T-cell (primary cell): ENCODE measurements at regions not wholly inside any gene's neighbourhood (a gene's known extent, or its start where the extent isn't known, plus 50 kb on each side); places are given as distances from the start of the nearest gene placed in this dataset.

Source experiments
- ATAC-seq, 4 experiments: fragments of 200-7000 bp in 3 of 4; fragments of 150-1000 bp in 1 of 4; cut with Tn5 transposase; replicated peaks in 1 of 4; 1 replicate in 3 of 4; 2 replicates in 1 of 4; pipeline ENCODE4 v1.10.0; 2021; ENCODE audit warnings: moderate library complexity in 3 of 4, mild to moderate bottlenecking in 2 of 4, moderate number of reproducible peaks in 1 of 4
- CTCF ChIA-PET, 2 donors: fragments of 300-600 bp; sonication (Branson Sonifier 250); formaldehyde crosslinking; loops; one replicate each; lab custom pipeline; 2022; ENCODE audit warnings: antibody characterized with exemption in 2 of 2; lab: Charles Lee
- POLR2A ChIA-PET, 2 donors: fragments of 300-600 bp; sonication (Branson Sonifier 250); formaldehyde crosslinking; loops; one replicate each; lab custom pipeline; 2022; ENCODE audit warnings: antibody characterized with exemption in 2 of 2; lab: Charles Lee
- DNase-seq, 35 experiments: peaks; one replicate each; pipeline versions ENCODE4 v3.0.0 to v3.0.0-alpha.2; 2013 to 2023
- H3K27ac ChIP-seq: one replicate; pipeline ENCODE4 v1.5.1; 2013; ENCODE audit warnings: low read length
- H3K27me3 ChIP-seq, 2 experiments: replicated peaks in 1 of 2; 1 replicate in 1 of 2; 2 replicates in 1 of 2; pipeline versions ENCODE4 v1.6.1 to v1.7.0; 2013; ENCODE audit warnings: low read length in 1 of 2, mixed read lengths in 1 of 2; ENCODE audit not compliant: control insufficient read depth in 2 of 2, insufficient read depth in 2 of 2; ENCODE audit errors: extremely low read depth in 1 of 2
- H3K36me3 ChIP-seq, 2 donors: 1 replicate in 1 of 2; 2 replicates in 1 of 2; pipeline versions ENCODE4 v1.6.1 to v1.7.0; 2013; ENCODE audit warnings: low read length in 1 of 2; ENCODE audit not compliant: control insufficient read depth in 2 of 2, insufficient read depth in 1 of 2; ENCODE audit errors: extremely low read depth in 1 of 2
- H3K4me1 ChIP-seq, 2 experiments: 1 replicate in 1 of 2; 2 replicates in 1 of 2; pipeline versions ENCODE4 v1.6.1 to v1.7.0; 2013; ENCODE audit warnings: low read length in 2 of 2, mixed read lengths in 1 of 2; ENCODE audit not compliant: insufficient read depth in 2 of 2, control insufficient read depth in 1 of 2; ENCODE audit errors: extremely low read depth in 1 of 2
- H3K4me3 ChIP-seq, 2 donors: 1 replicate in 1 of 2; 2 replicates in 1 of 2; pipeline versions ENCODE4 v1.5.1 to v1.7.0; 2013; ENCODE audit warnings: mild to moderate bottlenecking in 2 of 2, low read length in 1 of 2, moderate library complexity in 1 of 2; ENCODE audit not compliant: control insufficient read depth in 1 of 2; ENCODE audit errors: extremely low read depth in 1 of 2
- H3K9me3 ChIP-seq: 2 replicates; pipeline ENCODE4 v1.7.0; 2013
- H3K27ac Mint-ChIP-seq, 2 donors: one replicate each; pipeline ENCODE4 v1.8.0; 2020 to 2021; ENCODE audit warnings: mild to moderate bottlenecking in 2 of 2, mixed read lengths in 2 of 2
- H3K27me3 Mint-ChIP-seq, 2 donors: one replicate each; pipeline ENCODE4 v1.8.0; 2021 to 2022; ENCODE audit warnings: mixed read lengths in 2 of 2
- H3K36me3 Mint-ChIP-seq: one replicate; pipeline ENCODE4 v1.8.0; 2021; ENCODE audit warnings: mixed read lengths
- H3K4me1 Mint-ChIP-seq, 3 donors: one replicate each; pipeline ENCODE4 v1.8.0; 2020 to 2022; ENCODE audit warnings: mixed read lengths in 3 of 3, mild to moderate bottlenecking in 1 of 3
- H3K4me3 Mint-ChIP-seq, 3 donors: one replicate each; pipeline ENCODE4 v1.8.0; 2020 to 2022; ENCODE audit warnings: mild to moderate bottlenecking in 3 of 3, mixed read lengths in 3 of 3, moderate library complexity in 3 of 3
- H3K9me3 Mint-ChIP-seq, 3 donors: one replicate each; pipeline ENCODE4 v1.8.0; 2020 to 2022; ENCODE audit warnings: mixed read lengths in 3 of 3
- WGBS: methylation state at CpG from one replicate; pipeline ENCODE4 v1.1.5; 2013; ENCODE audit warnings: missing lambda C conversion rate; ENCODE audit not compliant: insufficient coverage; 5-methylcytosine and 5-hydroxymethylcytosine counted together

DNA sequence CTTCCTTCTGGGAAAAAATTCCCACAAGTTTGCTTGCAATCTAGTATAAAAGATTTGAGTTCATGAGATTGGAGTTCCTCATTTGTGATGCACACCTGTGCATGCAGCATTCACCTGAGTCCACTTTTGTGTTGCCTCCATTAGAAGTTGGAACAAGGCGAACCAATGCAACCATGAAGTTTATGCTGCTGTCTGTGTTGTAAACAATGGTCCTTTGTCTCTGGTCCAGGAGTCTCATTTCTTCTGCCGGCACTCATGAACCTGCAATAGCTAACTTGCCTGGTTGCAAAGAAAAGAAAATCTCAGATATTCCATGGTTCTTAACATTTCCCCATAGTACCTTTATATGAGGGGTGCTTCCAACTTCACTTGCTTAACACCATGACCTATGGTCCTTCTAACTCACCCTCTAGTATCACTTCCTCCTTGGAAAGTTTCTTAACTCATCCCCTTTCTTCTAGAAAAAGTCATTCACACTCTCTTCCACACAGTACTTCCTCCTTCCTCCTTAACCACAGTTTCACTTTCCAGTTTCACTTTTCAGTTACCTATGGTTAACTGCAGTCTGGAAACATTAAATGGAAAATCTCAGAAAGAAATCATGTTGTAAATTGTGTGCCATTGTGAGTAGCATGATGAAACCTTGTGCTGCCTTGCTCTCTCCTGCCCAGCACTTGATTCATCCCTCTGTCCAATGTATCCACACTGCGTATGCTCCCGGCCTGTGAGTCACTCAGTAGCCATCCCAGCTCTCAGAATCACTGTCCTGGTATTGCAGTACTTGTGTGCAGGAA is 128.8 kb upstream of the TRIB2 start:
- DNase-seq, result peak in 1 of 35 experiments; percentile 16
- WGBS, result 83% methylated on average over 3 of the region's 4 CpGs
- H3K27ac Mint-ChIP-seq, result peak overlapping the region; percentile 66 to 77

DNA sequence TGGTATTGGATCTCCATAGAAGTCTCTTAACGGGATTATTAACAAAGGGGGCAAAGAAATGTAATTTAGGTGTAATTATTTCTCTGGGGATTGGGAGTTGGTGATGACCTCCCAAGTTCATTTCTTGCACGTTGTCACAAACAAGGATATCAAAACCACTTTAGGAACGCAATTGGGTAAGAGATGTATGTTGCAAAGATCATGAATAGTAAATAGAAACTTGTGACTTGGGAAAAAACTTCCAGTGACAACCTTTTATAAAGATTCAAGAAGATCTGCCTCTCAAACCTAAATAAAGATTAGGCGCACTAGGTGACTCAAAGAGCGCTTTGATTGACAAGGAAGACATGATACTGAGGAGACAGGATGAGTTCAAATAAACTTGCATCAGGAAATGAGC is 127.8 kb upstream of the TRIB2 start:
- no peaks in the 10 kb centered on the region for H3K36me3 Mint-ChIP-seq
- no peak for DNase-seq
- CTCF ChIA-PET, result no interaction called here
- Histone ChIP-seq H3K27ac (no peak overlapping the region), H3K9me3 (no peaks in the 10 kb centered on the region), H3K4me1 (peaks cover 12 to 19% of the 10 kb centered on the region in 2 experiments), H3K4me3 (no peak overlapping the region), H3K36me3 (no peaks in the 10 kb centered on the region), H3K27me3 (no peaks in the 10 kb centered on the region)
- no CpG with 5 or more reads among the region's 5 CpGs for WGBS
- H3K9me3 Mint-ChIP-seq, result no peaks in the 10 kb centered on the region
- ATAC-seq, result no peak
- H3K27ac Mint-ChIP-seq, result peak overlapping the region; percentile 50 to 71
- POLR2A ChIA-PET, result no interaction called here
- no peaks in the 10 kb centered on the region for H3K27me3 Mint-ChIP-seq
- peaks cover 35 to 45% (median 36%) of the 10 kb centered on the region in 3 donors for H3K4me1 Mint-ChIP-seq
- peak overlapping the region in 1 of 3 donors; percentile 38 for H3K4me3 Mint-ChIP-seq

More for the DNA sequence above, 128.8 kb upstream of the TRIB2 start:
- Histone ChIP-seq H3K36me3 (no peaks in the 10 kb centered on the region), H3K9me3 (no peaks in the 10 kb centered on the region), H3K27me3 (no peaks in the 10 kb centered on the region), H3K27ac (no peak overlapping the region), H3K4me1 (peaks cover 12 to 19% of the 10 kb centered on the region in 2 experiments), H3K4me3 (no peak overlapping the region)
- ATAC-seq, result peak in 3 of 4 experiments; percentile 40 to 48 (median 43)
- ChIA-PET CTCF (no interaction called here), POLR2A (no interaction called here)
- Mint-ChIP-seq H3K27me3 (no peaks in the 10 kb centered on the region), H3K9me3 (no peaks in the 10 kb centered on the region), H3K36me3 (no peaks in the 10 kb centered on the region), H3K4me1 (peaks cover 35 to 45% (median 36%) of the 10 kb centered on the region in 3 donors), H3K4me3 (peak overlapping the region in 2 of 3 donors; percentile 22 to 38)

DNA sequence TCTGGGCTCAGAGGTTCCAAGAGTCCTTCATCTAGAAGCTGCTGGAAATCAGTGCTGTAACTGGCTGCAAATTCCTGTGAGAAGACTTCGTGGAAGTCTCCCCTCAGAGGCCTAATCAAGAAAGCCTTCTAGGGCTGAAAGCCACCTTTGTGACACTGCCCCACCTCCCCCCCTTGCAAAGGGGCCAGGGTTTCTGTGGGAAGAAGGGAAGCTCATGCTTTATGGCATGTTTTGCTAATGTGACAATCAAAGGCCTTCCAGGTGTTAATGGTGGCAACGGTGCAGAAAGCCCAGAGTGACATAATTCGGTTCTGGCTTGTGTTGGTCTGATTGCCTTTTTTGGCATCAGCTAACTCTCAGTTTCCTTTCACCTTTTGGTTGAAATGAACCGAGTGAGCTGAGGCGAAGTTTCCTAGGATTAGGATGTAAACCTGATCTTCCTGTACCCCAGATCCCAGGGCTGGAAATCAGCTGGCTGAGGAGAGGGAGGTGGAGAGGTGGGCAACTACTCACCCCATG is 126.9 kb upstream of the TRIB2 start:
- ATAC-seq (no peak), DNase-seq (no peak)
- Histone ChIP-seq H3K27ac (no peak overlapping the region), H3K4me3 (no peak overlapping the region), H3K27me3 (no peaks in the 10 kb centered on the region), H3K4me1 (peaks cover 12 to 19% of the 10 kb centered on the region in 2 experiments), H3K9me3 (no peaks in the 10 kb centered on the region), H3K36me3 (no peaks in the 10 kb centered on the region)
- no peaks in the 10 kb centered on the region for H3K36me3 Mint-ChIP-seq
- H3K27me3 Mint-ChIP-seq, result no peaks in the 10 kb centered on the region
- no peak overlapping the region for H3K27ac Mint-ChIP-seq
- H3K9me3 Mint-ChIP-seq, result no peaks in the 10 kb centered on the region
- POLR2A ChIA-PET, result no interaction called here
- WGBS, result 35% methylated on average over 2 of the region's 5 CpGs
- CTCF ChIA-PET, result interaction anchor here in 1 of 2 donors (1.0 kb wide), 1 partner anchor 23 kb away, joined by 3 read pairs; no protein-coding TSS in a partner anchor
- H3K4me1 Mint-ChIP-seq, result peaks cover 35 to 45% (median 36%) of the 10 kb centered on the region in 3 donors
- H3K4me3 Mint-ChIP-seq, result no peak overlapping the region

DNA sequence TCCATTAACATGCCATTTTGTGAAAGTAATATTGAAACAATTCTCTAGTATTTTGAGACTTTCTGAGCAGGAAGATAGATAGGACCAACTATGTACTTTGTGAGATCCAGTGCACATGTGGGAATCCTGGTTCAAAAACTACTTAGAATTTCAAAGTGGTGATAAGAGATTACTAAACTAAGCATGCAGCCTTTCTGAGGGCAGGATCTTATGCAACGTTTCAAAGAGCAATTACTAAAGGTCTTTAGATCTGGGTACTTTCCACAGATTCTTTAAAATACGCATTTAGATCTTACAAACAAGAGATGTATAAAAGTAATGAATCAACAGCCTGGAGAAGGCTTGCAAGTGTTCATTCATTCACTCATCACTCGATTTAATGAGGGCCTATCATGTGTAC is 124.4 kb upstream of the TRIB2 start:
- ATAC-seq (no peak), DNase-seq (no peak)
- Mint-ChIP-seq H3K9me3 (no peaks in the 10 kb centered on the region), H3K4me3 (no peak overlapping the region), H3K27me3 (no peaks in the 10 kb centered on the region), H3K36me3 (no peaks in the 10 kb centered on the region), H3K27ac (no peak overlapping the region), H3K4me1 (peaks cover 23 to 33% (median 25%) of the 10 kb centered on the region in 3 donors)
- peaks cover 12 to 19% of the 10 kb centered on the region in 2 experiments for H3K4me1 ChIP-seq
- no peaks in the 10 kb centered on the region for H3K9me3 ChIP-seq
- CTCF ChIA-PET, result interaction anchor here in 1 of 2 donors (0.6 kb wide), 1 partner anchor 1100 kb away, joined by 3 read pairs; no protein-coding TSS in a partner anchor
- POLR2A ChIA-PET, result no interaction called here
- H3K27ac ChIP-seq, result no peak overlapping the region
- WGBS, result no CpG with 5 or more reads among the region's 3 CpGs
- no peak overlapping the region for H3K4me3 ChIP-seq
- H3K36me3 ChIP-seq, result no peaks in the 10 kb centered on the region
- H3K27me3 ChIP-seq, result no peaks in the 10 kb centered on the region

DNA sequence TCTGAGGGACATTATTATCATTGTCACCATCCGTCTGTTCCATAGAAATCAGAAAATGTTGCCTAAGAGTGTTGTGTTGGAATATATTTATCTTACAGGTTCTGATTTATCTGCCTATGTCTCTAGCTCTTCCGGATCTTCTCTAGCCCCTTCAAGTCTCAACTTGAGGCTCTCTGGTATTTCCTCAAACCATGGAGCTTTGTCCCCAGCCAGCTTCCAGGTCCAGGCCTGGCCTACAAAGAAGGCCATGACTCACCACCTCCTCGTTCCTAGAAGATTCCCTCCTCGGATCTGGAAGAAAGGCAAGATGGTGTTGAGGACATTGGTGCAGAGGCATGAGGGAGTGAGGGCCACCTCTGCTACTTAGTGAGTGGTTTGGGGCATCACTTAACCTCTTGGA is 122.1 kb upstream of the TRIB2 start:
- no peak for ATAC-seq
- Histone ChIP-seq H3K27ac (no peak overlapping the region), H3K36me3 (no peaks in the 10 kb centered on the region), H3K27me3 (no peaks in the 10 kb centered on the region), H3K4me1 (peaks cover 3 to 7% of the 10 kb centered on the region in 2 experiments), H3K9me3 (no peaks in the 10 kb centered on the region), H3K4me3 (no peak overlapping the region)
- POLR2A ChIA-PET, result no interaction called here
- WGBS, result 87% methylated on average over 3 of the region's 4 CpGs
- H3K4me3 Mint-ChIP-seq, result no peak overlapping the region
- no peaks in the 10 kb centered on the region for H3K27me3 Mint-ChIP-seq
- H3K4me1 Mint-ChIP-seq, result peaks cover 8 to 13% (median 11%) of the 10 kb centered on the region in 3 donors
- H3K36me3 Mint-ChIP-seq, result no peaks in the 10 kb centered on the region
- no peak for DNase-seq
- H3K9me3 Mint-ChIP-seq, result peaks cover 0 to 4% (median 0%) of the 10 kb centered on the region in 3 donors
- no peak overlapping the region for H3K27ac Mint-ChIP-seq
- CTCF ChIA-PET, result no interaction called here

DNA sequence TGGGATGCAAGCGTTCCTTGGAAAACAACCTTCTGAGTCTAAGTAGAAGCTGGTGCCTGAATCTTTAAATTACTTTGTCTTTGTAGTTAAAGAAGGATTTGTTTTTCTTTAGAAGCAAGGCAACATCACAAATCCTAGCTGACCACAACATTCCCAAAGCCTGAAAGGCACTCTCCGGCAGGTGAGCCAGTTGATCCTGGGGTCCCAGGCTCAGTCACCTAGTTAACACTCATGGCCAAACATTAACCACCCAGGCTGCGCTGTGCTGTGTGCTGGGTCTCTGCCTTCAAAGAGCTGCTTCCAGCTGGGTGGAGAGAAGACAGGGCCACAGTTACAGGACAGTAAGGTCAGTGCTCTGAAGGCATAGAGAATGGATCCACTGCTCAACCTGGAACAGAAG is 120.0 kb upstream of the TRIB2 start:
- Mint-ChIP-seq H3K27me3 (no peaks in the 10 kb centered on the region), H3K4me3 (no peak overlapping the region), H3K36me3 (no peaks in the 10 kb centered on the region), H3K9me3 (peaks cover 0 to 4% (median 4%) of the 10 kb centered on the region in 3 donors), H3K27ac (no peak overlapping the region), H3K4me1 (peaks cover 4 to 11% (median 6%) of the 10 kb centered on the region in 3 donors)
- ChIA-PET CTCF (no interaction called here), POLR2A (interaction anchor here in 1 of 2 donors (0.6 kb wide), 1 partner anchor 13 kb away, joined by 4 read pairs; no protein-coding TSS in a partner anchor)
- ATAC-seq (no peak), DNase-seq (no peak)
- Histone ChIP-seq H3K9me3 (no peaks in the 10 kb centered on the region), H3K4me3 (no peak overlapping the region), H3K27me3 (no peaks in the 10 kb centered on the region), H3K4me1 (no peaks in the 10 kb centered on the region), H3K36me3 (no peaks in the 10 kb centered on the region), H3K27ac (no peak overlapping the region)
- 100% methylated on average over 1 of the region's 3 CpGs for WGBS
